ENCODE measurements at regions not wholly inside any gene's neighbourhood (a gene's known extent, or its start where the extent isn't known, plus 50 kb on each side); places are given as distances from the start of the nearest gene placed in this dataset.

GRCh38 chr7:156236181-156236889 is 404.2 kb upstream of the RNF32 start:
- ChIA-PET POLR2A (no interaction called here), CTCF (ENCODE audit: low intra/inter-chr PET ratio, low total read pairs) (no interaction called here)
- Histone ChIP-seq H3K9ac (ENCODE audit: insufficient read depth, low read depth, low read length) (no peak overlapping the region), H3K27ac (ENCODE audit: extremely low read length, insufficient read depth, low read length) (no peak overlapping the region), H2AFZ (ENCODE audit: low read length) (no peak overlapping the region), H4K20me1 (ENCODE audit: insufficient read depth, low read length) (no peaks in the 10 kb centered on the region), H3K79me2 (ENCODE audit: insufficient read depth, low read length) (no peaks in the 10 kb centered on the region), H3K4me3 (replicated peaks in 1 of 3; ENCODE audit: insufficient read depth in 1 of 3, low read depth in 2 of 3, low read length in 3 of 3) (no peak overlapping the region), H3K27me3 (ENCODE audit: control insufficient read depth in 1 of 2, insufficient read depth in 2 of 2, low read length in 2 of 2) (peaks cover 1 to 49% of the 10 kb centered on the region in 2 experiments; a peak in 4 of 5 replicates), H3K36me3 (replicated peaks in 1 of 2; ENCODE audit: control insufficient read depth in 1 of 2, insufficient read depth in 2 of 2, low read length in 2 of 2) (no peaks in the 10 kb centered on the region), H3K4me1 (ENCODE audit: insufficient read depth, low read length) (no peaks in the 10 kb centered on the region), H3K4me2 (ENCODE audit: low read depth, low read length) (no peak overlapping the region), H3K9me3 (ENCODE audit: low read length) (no peaks in the 10 kb centered on the region)
- TF ChIP-seq SMARCE1 (IDR thresholded peaks at IDR 0.05; ENCODE audit: borderline replicate concordance) = no peak
- TF ChIP-seq, protein P1, sequence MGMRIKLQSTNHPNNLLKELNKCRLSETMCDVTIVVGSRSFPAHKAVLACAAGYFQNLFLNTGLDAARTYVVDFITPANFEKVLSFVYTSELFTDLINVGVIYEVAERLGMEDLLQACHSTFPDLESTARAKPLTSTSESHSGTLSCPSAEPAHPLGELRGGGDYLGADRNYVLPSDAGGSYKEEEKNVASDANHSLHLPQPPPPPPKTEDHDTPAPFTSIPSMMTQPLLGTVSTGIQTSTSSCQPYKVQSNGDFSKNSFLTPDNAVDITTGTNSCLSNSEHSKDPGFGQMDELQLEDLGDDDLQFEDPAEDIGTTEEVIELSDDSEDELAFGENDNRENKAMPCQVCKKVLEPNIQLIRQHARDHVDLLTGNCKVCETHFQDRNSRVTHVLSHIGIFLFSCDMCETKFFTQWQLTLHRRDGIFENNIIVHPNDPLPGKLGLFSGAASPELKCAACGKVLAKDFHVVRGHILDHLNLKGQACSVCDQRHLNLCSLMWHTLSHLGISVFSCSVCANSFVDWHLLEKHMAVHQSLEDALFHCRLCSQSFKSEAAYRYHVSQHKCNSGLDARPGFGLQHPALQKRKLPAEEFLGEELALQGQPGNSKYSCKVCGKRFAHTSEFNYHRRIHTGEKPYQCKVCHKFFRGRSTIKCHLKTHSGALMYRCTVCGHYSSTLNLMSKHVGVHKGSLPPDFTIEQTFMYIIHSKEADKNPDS (CRISPR knock-in tag; IDR thresholded peaks at IDR 0.05) = no peak
- no peak for TF ChIP-seq HDAC1 (CRISPR knock-in tag; IDR thresholded peaks at IDR 0.05)
- FAIRE-seq = no peak
- no peak for ATAC-seq
- no TSS peak for BruUV-seq (replicated peaks)
- in situ Hi-C loops (cut with HindIII; ENCODE audit: extremely low pct_ligation_motif_present, low pct_unique_long_range_greater_than_20kb) = no loop called here
- intact Hi-C loops (cut with micrococcal nuclease; ENCODE audit: unreplicated experiment) = no loop called here
- WGBS (ENCODE audit: low lambda C conversion rate) = 12% methylated on average over 10 of the region's 23 CpGs
- no peak for DNase-seq (ENCODE audit: low spot score)

- Histone ChIP-seq H3K27ac (ENCODE audit: extremely low read length, insufficient read depth, low read length) (no peak overlapping the region), H3K9me3 (ENCODE audit: low read length) (no peaks in the 10 kb centered on the region), H3K9ac (ENCODE audit: insufficient read depth, low read depth, low read length) (no peak overlapping the region), H3K27me3 (ENCODE audit: control insufficient read depth in 1 of 2, insufficient read depth in 2 of 2, low read length in 2 of 2) (peaks cover 1 to 53% of the 10 kb centered on the region in 2 experiments; a peak in 4 of 5 replicates), H2AFZ (ENCODE audit: low read length) (no peak overlapping the region), H3K4me3 (replicated peaks in 1 of 3; ENCODE audit: insufficient read depth in 1 of 3, low read depth in 2 of 3, low read length in 3 of 3) (no peak overlapping the region), H3K36me3 (replicated peaks in 1 of 2; ENCODE audit: control insufficient read depth in 1 of 2, insufficient read depth in 2 of 2, low read length in 2 of 2) (no peaks in the 10 kb centered on the region), H4K20me1 (ENCODE audit: insufficient read depth, low read length) (no peaks in the 10 kb centered on the region), H3K79me2 (ENCODE audit: insufficient read depth, low read length) (no peaks in the 10 kb centered on the region), H3K4me1 (ENCODE audit: insufficient read depth, low read length) (no peaks in the 10 kb centered on the region), H3K4me2 (ENCODE audit: low read depth, low read length) (no peak overlapping the region)
- ChIA-PET POLR2A (no interaction called here), CTCF (ENCODE audit: low intra/inter-chr PET ratio, low total read pairs) (no interaction called here)
- TF ChIP-seq MZF1 (CRISPR knock-in tag; IDR thresholded peaks at IDR 0.05; ENCODE audit: borderline replicate concordance) = no peak
- TF ChIP-seq TAF1 (CRISPR knock-in tag; IDR thresholded peaks at IDR 0.05) = no peak
- TF ChIP-seq ZNF484 (CRISPR knock-in tag; IDR thresholded peaks at IDR 0.05; ENCODE audit: borderline replicate concordance, low read depth) = no peak
- TF ChIP-seq ETV6 (CRISPR knock-in tag; conservative IDR thresholded peaks at IDR 0.05) = no peak
- no peak for TF ChIP-seq ZNF253 (CRISPR knock-in tag; IDR thresholded peaks at IDR 0.05; ENCODE audit: borderline replicate concordance)
- DNase-seq (ENCODE audit: low spot score) (no peak), FAIRE-seq (no peak), ATAC-seq (no peak)
- intact Hi-C loops (cut with micrococcal nuclease; ENCODE audit: unreplicated experiment) (no loop called here), in situ Hi-C loops (cut with HindIII; ENCODE audit: extremely low pct_ligation_motif_present, low pct_unique_long_range_greater_than_20kb) (no loop called here)
- 31% methylated on average over 9 of the region's 10 CpGs for WGBS (ENCODE audit: low lambda C conversion rate)
- no TSS peak for BruUV-seq (replicated peaks)
These were observed 405.7 kb upstream of the RNF32 start for GRCh38 chr7:156234666-156235494.

Data from HepG2 (cell line).